GM18499 (cell line): ENCODE measurements at regions not wholly inside any gene's neighbourhood (a gene's known extent, or its start where the extent isn't known, plus 50 kb on each side); places are given as distances from the start of the nearest gene placed in this dataset.
"Not testable (repeated sequence)": the region's sequence is repeated elsewhere in the genome, so short reads cannot be mapped to it uniquely, and the experiment has no call there.

Source experiments
- ATAC-seq: cut with Tn5 transposase; IDR thresholded peaks from one replicate; pipeline ENCODE4 v1.9.1; 2021; ENCODE audit warnings: moderate number of reproducible peaks; ENCODE audit not compliant: insufficient read depth, unreplicated experiment

GRCh38 chr11:34001557-34002064, 49.9 kb upstream of the CAPRIN1 start:
- no peak for ATAC-seq

- no peak for ATAC-seq
Measured at GRCh38 chr11:33999393-33999792, 52.1 kb upstream of the CAPRIN1 start.

- ATAC-seq, result no peak
Measured at GRCh38 chr11:33997584-33998251, 53.8 kb upstream of the CAPRIN1 start.

DNA sequence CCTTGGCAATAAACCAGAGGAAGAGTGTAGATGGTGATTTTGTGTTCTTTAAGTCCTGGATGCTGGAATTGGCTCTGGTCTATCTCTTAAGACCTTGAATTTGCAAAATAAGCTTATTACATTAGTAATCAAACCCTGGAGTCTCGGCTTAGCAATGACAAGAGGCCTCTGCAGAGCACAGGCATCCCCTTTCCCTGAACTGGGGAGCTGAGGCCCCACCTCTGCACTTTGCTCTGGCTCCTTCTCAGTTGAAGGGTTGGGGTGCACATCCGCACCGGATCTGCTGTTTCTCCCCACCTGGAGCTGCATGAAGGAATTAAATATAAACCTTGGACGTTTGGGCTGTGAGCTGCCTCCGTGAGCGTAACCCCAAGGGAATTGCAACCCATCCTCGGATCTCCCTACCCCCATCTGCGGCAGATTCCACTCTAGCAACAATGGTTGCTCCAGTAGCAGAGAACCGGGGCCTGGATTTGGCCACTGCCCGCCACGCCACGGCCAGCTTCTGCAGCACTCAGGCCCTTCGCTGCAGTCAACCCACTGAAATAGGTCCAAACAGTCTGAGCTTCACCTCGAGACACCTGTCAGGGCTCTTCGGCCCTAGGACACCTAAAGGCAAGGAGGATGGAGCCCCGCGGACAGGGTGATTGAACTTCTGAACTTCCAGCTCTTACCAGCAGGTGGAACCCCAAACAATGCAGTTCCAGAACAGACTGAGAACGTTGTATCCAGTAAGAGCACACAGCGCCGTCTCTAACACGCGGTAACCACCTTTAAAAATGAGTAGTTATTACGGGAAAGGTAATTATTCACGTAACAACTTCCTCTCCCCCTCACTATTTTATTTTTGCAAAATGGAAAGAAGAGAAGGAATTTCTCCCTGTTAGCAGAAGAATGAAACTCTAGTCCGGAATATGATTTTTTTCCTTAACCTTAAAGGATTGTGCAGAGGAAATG, 54.8 kb upstream of the CAPRIN1 start:
- ATAC-seq, result peak; percentile 42

DNA sequence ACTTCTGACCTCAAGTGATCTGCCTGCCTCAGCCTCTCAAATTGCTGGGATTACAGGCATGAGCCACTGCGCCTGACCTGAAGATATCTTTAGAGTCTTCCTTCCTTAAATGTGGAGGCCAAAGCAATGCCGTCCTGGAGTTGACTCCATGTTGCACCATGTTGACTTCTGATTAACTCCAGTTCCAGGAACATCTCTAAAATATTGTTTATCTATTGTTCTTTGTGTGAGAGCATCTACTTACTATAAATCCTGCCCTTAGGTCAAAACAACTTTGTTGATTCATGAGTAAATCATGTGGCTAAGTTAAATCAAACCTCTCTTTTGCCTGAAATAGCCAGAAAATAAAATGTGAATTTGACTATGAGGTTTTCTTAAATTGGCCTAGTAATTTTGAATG, 56.6 kb upstream of the CAPRIN1 start:
- no peak for ATAC-seq

- not testable (repeated sequence) for ATAC-seq
Measured at GRCh38 chr11:33991136-33991535, 60.4 kb upstream of the CAPRIN1 start.

DNA sequence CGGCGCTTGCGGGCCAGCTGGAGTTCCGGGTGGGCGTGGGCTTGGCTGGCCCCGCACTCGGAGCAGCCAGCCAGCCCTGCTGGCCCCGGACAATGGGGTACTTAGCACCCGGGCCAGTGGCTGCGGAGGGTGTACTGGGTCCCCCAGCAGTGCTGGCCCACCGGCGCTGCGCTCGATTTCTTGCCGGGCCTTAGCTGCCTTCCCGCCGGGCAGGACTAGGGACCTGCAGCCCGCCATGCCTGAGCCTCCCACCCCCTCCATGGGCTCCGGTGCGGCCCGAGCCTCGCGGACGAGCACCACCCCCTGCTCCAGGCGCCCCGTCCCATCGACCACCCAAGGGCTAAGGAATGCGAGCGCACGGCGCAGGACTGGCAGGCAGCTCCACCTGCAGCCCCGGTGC, 61.4 kb upstream of the CAPRIN1 start:
- ATAC-seq, result not testable (repeated sequence)

DNA sequence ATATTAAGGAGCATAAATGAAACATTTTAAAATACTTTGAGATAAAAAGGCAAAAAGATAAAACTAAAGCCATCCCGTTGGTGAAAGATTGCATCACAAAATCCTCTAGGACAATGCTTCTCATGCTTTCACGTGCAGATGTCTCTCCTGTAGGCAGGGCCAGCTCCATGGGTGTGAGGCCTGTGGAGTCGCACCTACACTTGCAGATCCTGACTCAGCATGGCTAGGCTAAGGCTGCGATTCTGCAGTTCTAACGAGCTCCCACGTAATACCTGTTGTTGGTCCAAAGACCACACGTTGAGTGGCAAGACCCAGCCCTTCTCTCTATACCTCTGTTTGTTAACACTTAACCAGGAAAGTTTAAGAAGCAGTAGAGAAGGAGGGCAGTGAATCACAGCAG, 62.1 kb upstream of the CAPRIN1 start:
- ATAC-seq, result no peak

GRCh38 chr11:33988586-33989370, 62.8 kb upstream of the CAPRIN1 start:
- no peak for ATAC-seq

DNA sequence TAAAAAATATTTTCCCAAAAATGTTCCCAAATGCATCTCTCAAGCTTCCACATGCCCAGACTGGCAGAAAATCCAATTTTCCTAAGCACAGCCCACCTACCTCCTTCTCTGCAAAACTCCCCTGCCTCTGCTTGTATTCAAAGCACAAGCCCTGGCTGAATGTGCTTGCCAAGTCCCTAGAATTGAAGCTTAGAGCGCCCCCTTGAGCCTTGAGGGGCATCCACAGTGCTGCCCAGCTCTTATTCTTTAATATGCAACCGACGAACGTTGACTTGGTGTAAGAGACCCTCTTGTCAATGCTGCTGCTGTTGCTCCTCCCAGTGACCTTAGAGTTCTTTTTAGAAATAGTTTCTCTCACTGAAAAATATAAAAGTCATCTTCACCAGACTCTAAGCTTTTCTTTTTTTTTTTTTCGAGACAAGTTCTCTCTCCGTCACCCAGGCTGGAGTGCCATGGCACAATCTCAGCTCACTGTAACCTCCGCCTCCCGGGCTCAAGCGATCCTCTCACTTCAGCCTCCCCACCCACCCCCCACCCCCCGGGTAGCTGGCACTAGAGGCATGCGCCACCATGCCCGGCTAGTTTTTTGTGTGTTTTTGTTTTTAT, 63.5 kb upstream of the CAPRIN1 start:
- no peak for ATAC-seq

GRCh38 chr11:33987545-33987944, 64.0 kb upstream of the CAPRIN1 start:
- no peak for ATAC-seq

DNA sequence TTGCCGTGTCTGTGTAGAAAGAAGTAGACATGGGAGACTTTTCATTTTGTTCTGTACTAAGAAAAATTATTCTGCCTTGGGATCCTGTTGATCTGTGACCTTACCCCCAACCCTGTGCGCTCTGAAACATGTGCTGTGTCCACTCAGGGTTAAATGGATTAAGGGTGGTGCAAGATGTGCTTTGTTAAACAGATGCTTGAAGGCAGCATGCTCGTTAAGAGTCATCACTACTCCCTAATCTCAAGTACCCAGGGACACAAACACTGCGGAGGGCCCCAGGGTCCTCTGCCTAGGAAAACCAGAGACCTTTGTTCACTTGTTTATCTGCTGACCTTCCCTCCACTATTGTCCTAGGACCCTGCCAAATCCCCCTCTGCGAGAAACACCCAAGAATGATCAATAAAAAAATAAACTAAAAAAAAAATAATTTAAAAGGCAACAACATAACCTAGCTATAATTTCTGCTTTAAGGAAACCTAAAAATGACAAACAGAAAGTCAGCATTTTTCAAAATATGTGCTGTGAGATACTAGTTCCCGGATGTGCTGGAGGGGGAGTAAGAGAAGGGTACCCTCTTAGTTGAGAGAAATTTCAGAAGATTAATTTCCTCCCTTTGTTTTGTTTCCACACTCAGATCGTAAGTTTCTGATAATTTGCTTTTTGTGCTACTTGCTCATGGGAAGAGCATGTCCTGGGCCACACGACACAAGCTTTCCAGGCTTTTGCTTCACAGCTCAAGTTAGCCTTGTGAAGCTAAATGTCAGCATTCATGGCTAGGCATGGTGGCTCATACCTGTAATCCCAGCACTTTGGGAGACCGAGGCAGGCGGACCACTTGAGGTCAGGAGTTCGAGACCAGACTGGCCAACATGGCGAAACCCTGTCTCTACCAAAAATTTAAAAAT, 64.7 kb upstream of the CAPRIN1 start:
- ATAC-seq, result not testable (repeated sequence)

- ATAC-seq, result no peak
Measured at GRCh38 chr11:33984682-33985389, 66.7 kb upstream of the CAPRIN1 start.

DNA sequence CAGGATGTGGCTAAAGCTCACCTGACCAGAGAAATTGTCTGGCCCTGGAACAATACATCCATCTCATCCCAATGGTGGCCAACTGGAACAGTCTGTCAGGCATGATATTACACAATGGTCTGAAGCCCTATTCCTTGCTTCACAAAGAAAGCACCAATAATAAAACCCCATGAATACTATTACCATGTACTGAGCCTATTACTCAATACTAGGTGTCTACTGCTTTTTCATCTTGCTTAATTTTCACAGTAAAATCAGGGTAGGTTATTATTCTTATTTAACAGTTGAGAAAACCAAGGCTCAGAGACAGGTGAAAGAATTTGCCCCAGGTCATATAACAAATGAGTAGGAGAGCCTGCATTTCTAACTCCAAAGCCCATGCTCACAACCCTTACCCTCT, 68.9 kb upstream of the CAPRIN1 start:
- no peak for ATAC-seq

- ATAC-seq, result no peak
Measured at GRCh38 chr11:33980897-33981296, 70.6 kb upstream of the CAPRIN1 start.

DNA sequence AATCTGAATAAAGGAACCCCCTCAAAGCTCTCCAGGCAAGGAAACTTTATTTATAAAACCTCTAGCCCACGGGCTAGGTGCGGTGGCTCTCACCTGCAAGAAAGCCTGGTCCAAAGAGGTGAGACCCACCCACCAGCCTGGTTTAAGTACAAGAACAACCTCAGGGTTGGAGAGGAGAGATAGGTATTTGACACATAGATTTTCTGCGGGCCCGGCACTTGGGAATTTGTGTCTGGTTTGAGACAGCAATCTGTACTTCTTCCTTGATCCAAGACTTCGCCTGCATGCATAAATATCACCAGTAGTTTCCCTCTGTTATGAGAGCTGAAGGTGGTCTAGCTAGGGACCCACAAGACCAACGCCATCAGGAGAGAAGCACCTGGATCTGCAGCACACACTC, 73.2 kb upstream of the CAPRIN1 start:
- ATAC-seq, result no peak

DNA sequence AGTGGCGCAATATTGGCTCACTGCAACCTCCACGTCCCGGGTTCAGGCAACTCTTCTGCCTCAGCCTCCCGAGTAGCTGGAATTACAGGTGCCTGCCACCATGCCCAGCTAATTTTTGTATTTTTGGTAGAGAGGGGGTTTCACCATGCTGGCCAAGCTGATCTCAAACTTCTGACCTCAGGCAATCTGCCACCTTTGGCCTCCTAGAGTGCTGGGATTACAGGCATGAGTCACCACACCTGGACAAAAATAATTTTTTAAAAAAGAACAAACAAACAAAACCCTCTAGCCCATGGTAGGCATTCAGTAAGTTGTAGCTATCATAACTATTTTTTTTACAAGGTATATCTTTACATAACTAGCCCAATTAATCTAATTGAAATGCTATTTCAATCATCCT, 73.9 kb upstream of the CAPRIN1 start:
- no peak for ATAC-seq

GRCh38 chr11:33976495-33977199, 74.9 kb upstream of the CAPRIN1 start:
- ATAC-seq, result no peak
